Liver (tissue), 7 donors: ENCODE measurements at regions not wholly inside any gene's neighbourhood (a gene's known extent, or its start where the extent isn't known, plus 50 kb on each side); places are given as distances from the start of the nearest gene placed in this dataset.

Experiments used
- DNase-seq: peaks from one replicate; pipeline ENCODE4 v3.0.0-alpha.2; 2017; ENCODE audit warnings: low spot score
- H3K27ac ChIP-seq, 2 donors: one replicate each; pipeline ENCODE4 v1.7.0; 2013; ENCODE audit warnings: inconsistent platforms in 2 of 2, low read length in 2 of 2, control low read depth in 1 of 2, low read depth in 1 of 2, mild to moderate bottlenecking in 1 of 2
- H3K27me3 ChIP-seq, 4 donors: one replicate each; pipeline versions ENCODE4 v1.6.1 to v1.7.0; 2013; ENCODE audit warnings: low read length in 3 of 4, inconsistent platforms in 1 of 4, mild to moderate bottlenecking in 1 of 4, moderate library complexity in 1 of 4; ENCODE audit not compliant: control insufficient read depth in 4 of 4, insufficient read depth in 4 of 4
- H3K36me3 ChIP-seq, 4 donors: one replicate each; pipeline versions ENCODE4 v1.6.1 to v1.7.0; 2013; ENCODE audit warnings: low read length in 3 of 4, mild to moderate bottlenecking in 3 of 4, low read depth in 1 of 4, moderate library complexity in 1 of 4; ENCODE audit not compliant: control insufficient read depth in 4 of 4, insufficient read depth in 3 of 4
- H3K4me1 ChIP-seq, 4 donors: one replicate each; pipeline versions ENCODE4 v1.6.1 to v1.7.0; 2013; ENCODE audit warnings: low read length in 3 of 4, mild to moderate bottlenecking in 3 of 4, moderate library complexity in 1 of 4; ENCODE audit not compliant: control insufficient read depth in 4 of 4, insufficient read depth in 4 of 4
- H3K4me3 ChIP-seq, 3 donors: one replicate each; pipeline versions ENCODE4 v1.6.1 to v1.7.0; 2013; ENCODE audit warnings: low read length in 3 of 3, control low read depth in 1 of 3, low read depth in 1 of 3, mild to moderate bottlenecking in 1 of 3
- H3K9ac ChIP-seq, 2 donors: one replicate each; pipeline ENCODE4 v1.7.0; 2013; ENCODE audit warnings: low read length in 2 of 2, mild to moderate bottlenecking in 2 of 2, moderate library complexity in 2 of 2, control low read depth in 1 of 2, low read depth in 1 of 2
- H3K9me3 ChIP-seq, 4 donors: one replicate each; pipeline versions ENCODE4 v1.6.1 to v1.7.0; 2013; ENCODE audit warnings: low read length in 3 of 4; ENCODE audit not compliant: control insufficient read depth in 4 of 4
- EGR1 ChIP-seq, 2 donors: IDR thresholded peaks; 2 replicates each; pipeline ENCODE4 v1.6.1; 2016 to 2018; ENCODE audit warnings: antibody characterized with exemption in 2 of 2, low read depth in 2 of 2
- FOXA1 ChIP-seq: IDR thresholded peaks from 2 replicates; pipeline ENCODE4 v1.6.1; 2016; ENCODE audit warnings: antibody characterized with exemption
- GABPA ChIP-seq, 2 donors: IDR thresholded peaks in 1 of 2; conservative IDR thresholded peaks in 1 of 2; 2 replicates each; pipeline ENCODE4 v1.6.1; 2016; ENCODE audit warnings: antibody characterized with exemption in 2 of 2, mild to moderate bottlenecking in 1 of 2, moderate library complexity in 1 of 2
- HNF4A ChIP-seq, 2 donors: conservative IDR thresholded peaks; 2 replicates each; pipeline ENCODE4 v1.6.1; 2016; ENCODE audit warnings: antibody characterized with exemption in 2 of 2, mild to moderate bottlenecking in 2 of 2
- HNF4G ChIP-seq: IDR thresholded peaks from 2 replicates; pipeline ENCODE4 v1.6.1; 2016; ENCODE audit warnings: antibody characterized with exemption
- JUND ChIP-seq, 2 donors: IDR thresholded peaks; 2 replicates each; pipeline ENCODE4 v1.6.1; 2016; ENCODE audit warnings: antibody characterized with exemption in 2 of 2
- NR2F2 ChIP-seq: IDR thresholded peaks from 2 replicates; pipeline ENCODE4 v1.6.1; 2016; ENCODE audit warnings: antibody characterized with exemption
- RAD21 ChIP-seq, 2 donors: IDR thresholded peaks; 2 replicates each; pipeline ENCODE4 v1.6.1; 2016; ENCODE audit warnings: antibody characterized with exemption in 2 of 2, mild to moderate bottlenecking in 2 of 2
- RXRA ChIP-seq, 2 donors: IDR thresholded peaks; 2 replicates each; pipeline ENCODE4 v1.6.1; 2017 to 2018; ENCODE audit warnings: antibody characterized with exemption in 2 of 2, mild to moderate bottlenecking in 1 of 2
- SP1 ChIP-seq: IDR thresholded peaks from 2 replicates; pipeline ENCODE4 v1.6.1; 2018; ENCODE audit warnings: antibody characterized with exemption, mild to moderate bottlenecking
- YY1 ChIP-seq: IDR thresholded peaks from 2 replicates; pipeline ENCODE4 v1.6.1; 2016; ENCODE audit warnings: antibody characterized with exemption, mild to moderate bottlenecking
- ZBTB33 ChIP-seq: IDR thresholded peaks from 2 replicates; pipeline ENCODE4 v1.6.1; 2016; ENCODE audit warnings: antibody characterized with exemption
- WGBS: extraction: QIAGEN DNeasy Blood & Tissue Kit; methylation state at CpG from one replicate; pipeline ENCODE4 v1.1.7; 2013; 5-methylcytosine and 5-hydroxymethylcytosine counted together
- TF ChIP-seq, protein P1 (sequence below): IDR thresholded peaks from 2 replicates; pipeline ENCODE4 v1.6.1; 2016; ENCODE audit warnings: antibody characterized with exemption, mild to moderate bottlenecking
- TF ChIP-seq, protein P2 (sequence below): IDR thresholded peaks from 2 replicates; pipeline ENCODE4 v1.6.1; 2016; ENCODE audit warnings: antibody characterized with exemption
- donor health status: healthy.
- donor health status: healthy.
- donor health status: healthy.
- donor health status: healthy.

DNA sequence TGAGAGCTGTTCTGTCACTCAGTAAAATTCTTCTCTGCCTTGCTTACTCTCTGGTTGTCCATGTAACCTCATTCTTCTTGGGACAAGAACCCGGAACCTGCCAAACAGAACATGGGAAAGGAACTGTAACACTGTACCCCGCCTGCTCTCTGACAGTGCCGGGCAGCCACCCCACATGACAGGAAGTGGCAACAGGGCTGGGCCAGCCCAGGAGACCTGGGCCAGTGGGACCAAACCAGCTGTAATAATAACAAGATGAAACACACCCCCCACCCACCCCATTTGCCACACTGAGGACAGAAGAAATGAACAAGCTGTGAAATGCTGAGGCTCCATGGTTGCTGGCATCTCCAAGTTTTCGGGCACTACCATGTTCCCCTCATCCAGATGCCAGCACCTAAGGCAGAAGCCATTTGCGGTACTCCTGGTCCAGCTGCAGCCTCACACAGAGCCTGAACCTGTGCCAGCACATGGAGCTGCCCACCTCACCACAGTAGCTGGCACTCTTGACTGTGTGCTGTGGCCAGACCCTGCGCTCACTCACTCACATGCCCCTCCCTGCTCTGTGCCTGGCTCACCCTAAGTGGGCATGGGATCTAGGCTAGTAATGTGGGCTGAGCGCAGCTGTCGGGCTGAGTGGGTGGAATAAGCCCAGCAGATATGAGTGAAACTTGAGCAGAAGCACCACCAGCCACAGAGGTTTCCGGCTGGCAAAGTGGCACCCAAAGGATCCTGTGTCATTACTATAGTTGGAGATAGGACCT is 126.2 kb upstream of the UGT8 start:
- WGBS = 89% methylated on average over 9 of the region's 9 CpGs
- Histone ChIP-seq H3K36me3 (no peaks in the 10 kb centered on the region), H3K27ac (no peak overlapping the region), H3K4me3 (no peak overlapping the region), H3K9me3 (no peaks in the 10 kb centered on the region), H3K9ac (no peak overlapping the region), H3K4me1 (no peaks in the 10 kb centered on the region), H3K27me3 (no peaks in the 10 kb centered on the region)
- no peak for TF ChIP-seq HNF4G
- DNase-seq = no peak

GRCh38 chr4:114474188-114474800 is 124.3 kb upstream of the UGT8 start:
- H3K4me1 ChIP-seq = no peaks in the 10 kb centered on the region

GRCh38 chr4:114476310-114476709 is 122.3 kb upstream of the UGT8 start:
- H3K4me3 ChIP-seq = no peak overlapping the region
- no peaks in the 10 kb centered on the region for H3K36me3 ChIP-seq
- TF ChIP-seq GABPA (IDR thresholded peaks at IDR 0.05 in 1 of 2, conservative IDR thresholded peaks at IDR 0.05 in 1 of 2) (no peak), RXRA (IDR thresholded peaks at IDR 0.05) (no peak), HNF4A (conservative IDR thresholded peaks at IDR 0.05) (no peak), ZBTB33 (no peak), EGR1 (IDR thresholded peaks at IDR 0.05; ENCODE audit: low read depth in 2 of 2) (no peak), HNF4G (no peak), SP1 (no peak)
- TF ChIP-seq, protein P1, sequence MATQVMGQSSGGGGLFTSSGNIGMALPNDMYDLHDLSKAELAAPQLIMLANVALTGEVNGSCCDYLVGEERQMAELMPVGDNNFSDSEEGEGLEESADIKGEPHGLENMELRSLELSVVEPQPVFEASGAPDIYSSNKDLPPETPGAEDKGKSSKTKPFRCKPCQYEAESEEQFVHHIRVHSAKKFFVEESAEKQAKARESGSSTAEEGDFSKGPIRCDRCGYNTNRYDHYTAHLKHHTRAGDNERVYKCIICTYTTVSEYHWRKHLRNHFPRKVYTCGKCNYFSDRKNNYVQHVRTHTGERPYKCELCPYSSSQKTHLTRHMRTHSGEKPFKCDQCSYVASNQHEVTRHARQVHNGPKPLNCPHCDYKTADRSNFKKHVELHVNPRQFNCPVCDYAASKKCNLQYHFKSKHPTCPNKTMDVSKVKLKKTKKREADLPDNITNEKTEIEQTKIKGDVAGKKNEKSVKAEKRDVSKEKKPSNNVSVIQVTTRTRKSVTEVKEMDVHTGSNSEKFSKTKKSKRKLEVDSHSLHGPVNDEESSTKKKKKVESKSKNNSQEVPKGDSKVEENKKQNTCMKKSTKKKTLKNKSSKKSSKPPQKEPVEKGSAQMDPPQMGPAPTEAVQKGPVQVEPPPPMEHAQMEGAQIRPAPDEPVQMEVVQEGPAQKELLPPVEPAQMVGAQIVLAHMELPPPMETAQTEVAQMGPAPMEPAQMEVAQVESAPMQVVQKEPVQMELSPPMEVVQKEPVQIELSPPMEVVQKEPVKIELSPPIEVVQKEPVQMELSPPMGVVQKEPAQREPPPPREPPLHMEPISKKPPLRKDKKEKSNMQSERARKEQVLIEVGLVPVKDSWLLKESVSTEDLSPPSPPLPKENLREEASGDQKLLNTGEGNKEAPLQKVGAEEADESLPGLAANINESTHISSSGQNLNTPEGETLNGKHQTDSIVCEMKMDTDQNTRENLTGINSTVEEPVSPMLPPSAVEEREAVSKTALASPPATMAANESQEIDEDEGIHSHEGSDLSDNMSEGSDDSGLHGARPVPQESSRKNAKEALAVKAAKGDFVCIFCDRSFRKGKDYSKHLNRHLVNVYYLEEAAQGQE = no peak
- H3K4me1 ChIP-seq = no peaks in the 10 kb centered on the region
- DNase-seq = no peak
- no peak overlapping the region for H3K9ac ChIP-seq
- H3K27me3 ChIP-seq = no peaks in the 10 kb centered on the region
- H3K9me3 ChIP-seq = no peaks in the 10 kb centered on the region
- no peak overlapping the region for H3K27ac ChIP-seq
- 89% methylated on average over 9 of the region's 9 CpGs for WGBS

More at GRCh38 chr4:114474188-114474800, 124.3 kb upstream of the UGT8 start:
- Histone ChIP-seq H3K4me3 (no peak overlapping the region), H3K9ac (no peak overlapping the region), H3K9me3 (no peaks in the 10 kb centered on the region), H3K27me3 (no peaks in the 10 kb centered on the region), H3K36me3 (no peaks in the 10 kb centered on the region), H3K27ac (no peak overlapping the region)
- no peak for DNase-seq
- 80% methylated on average over 3 of the region's 3 CpGs for WGBS
- no peak for TF ChIP-seq NR2F2
- no peak for TF ChIP-seq HNF4G
- TF ChIP-seq EGR1 (IDR thresholded peaks at IDR 0.05; ENCODE audit: low read depth in 2 of 2) = no peak
- no peak for TF ChIP-seq JUND (IDR thresholded peaks at IDR 0.05)
- TF ChIP-seq RXRA (IDR thresholded peaks at IDR 0.05) = no peak
- TF ChIP-seq HNF4A (conservative IDR thresholded peaks at IDR 0.05) = no peak
- TF ChIP-seq YY1 = no peak
- TF ChIP-seq FOXA1 = no peak
- TF ChIP-seq GABPA (IDR thresholded peaks at IDR 0.05 in 1 of 2, conservative IDR thresholded peaks at IDR 0.05 in 1 of 2) = no peak
- TF ChIP-seq RAD21 (IDR thresholded peaks at IDR 0.05) = no peak
- TF ChIP-seq, protein P2, sequence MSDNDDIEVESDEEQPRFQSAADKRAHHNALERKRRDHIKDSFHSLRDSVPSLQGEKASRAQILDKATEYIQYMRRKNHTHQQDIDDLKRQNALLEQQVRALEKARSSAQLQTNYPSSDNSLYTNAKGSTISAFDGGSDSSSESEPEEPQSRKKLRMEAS = no peak
